SK-N-SH (cell line): ENCODE measurements at regions not wholly inside any gene's neighbourhood (a gene's known extent, or its start where the extent isn't known, plus 50 kb on each side); places are given as distances from the start of the nearest gene placed in this dataset.

Source experiments
- CTCF ChIA-PET: fragments of 300-600, 350-600 bp; formaldehyde crosslinking; extraction: SDS; loops from one replicate; lab custom pipeline; 2021; lab: Yijun Ruan, JAX
- POLR2A ChIA-PET: fragments of 350-600 bp; sonication (Branson Sonifier 250); formaldehyde crosslinking; extraction: SDS; loops from one replicate; lab custom pipeline; 2020; ENCODE audit warnings: antibody characterized with exemption, inconsistent platforms; lab: Yijun Ruan, JAX
- DNase-seq: peaks from one replicate; pipeline ENCODE4 v3.0.0; 2012
- H2AFZ ChIP-seq: fragments of 200-600 bp; sonication (generic); 2 replicates; pipeline ENCODE4 v1.8.1; 2016; ENCODE audit warnings: antibody characterized with exemption, mild to moderate bottlenecking, low read depth
- H3F3A ChIP-seq: fragments of 200-600 bp; sonication (generic); replicated peaks from 2 replicates; pipeline ENCODE3; 2016; ENCODE audit warnings: antibody characterized with exemption, mild to moderate bottlenecking; ENCODE audit not compliant: insufficient read depth
- H3K27ac ChIP-seq, 2 experiments: fragments of 200-500 bp in 1 of 2; fragments of 200-600 bp in 1 of 2; sonication (Bioruptor generic) in 1 of 2; sonication (generic), shearing (Covaris generic) in 1 of 2; 2 replicates each; pipeline versions ENCODE4 v1.5.1 to v1.6.1; 2014 to 2016; ENCODE audit warnings: low read depth in 2 of 2, inconsistent platforms in 1 of 2, low read length in 1 of 2, mild to moderate bottlenecking in 1 of 2, mixed read lengths in 1 of 2
- H3K27me3 ChIP-seq: fragments of 200-600 bp; sonication (generic), shearing (Covaris generic); 2 replicates; pipeline ENCODE4 v1.6.1; 2016; ENCODE audit warnings: mixed run types; ENCODE audit not compliant: insufficient read depth
- H3K36me3 ChIP-seq, 2 experiments: fragments of 200-500 bp in 1 of 2; fragments of 200-600 bp in 1 of 2; sonication (Bioruptor generic) in 1 of 2; sonication (generic) in 1 of 2; replicated peaks in 1 of 2; 2 replicates each; pipeline versions ENCODE3 to v1.5.1; 2014 to 2016; ENCODE audit warnings: low read length in 1 of 2, mild to moderate bottlenecking in 1 of 2; ENCODE audit not compliant: insufficient read depth in 2 of 2, control insufficient read depth in 1 of 2
- H3K4me1 ChIP-seq, 2 experiments: fragments of 200-500 bp in 1 of 2; fragments of 200-600 bp in 1 of 2; sonication (Bioruptor generic) in 1 of 2; sonication (generic), shearing (Covaris generic) in 1 of 2; 2 replicates each; pipeline versions ENCODE4 v1.5.1 to v1.6.1; 2014 to 2016; ENCODE audit warnings: low read depth in 1 of 2, low read length in 1 of 2, mixed run types in 1 of 2; ENCODE audit not compliant: insufficient read depth in 2 of 2, control insufficient read depth in 1 of 2
- H3K4me2 ChIP-seq: fragments of 200-600 bp; sonication (generic), shearing (Covaris generic); 2 replicates; pipeline ENCODE4 v1.6.1; 2017; ENCODE audit warnings: mixed run types
- H3K4me3 ChIP-seq, 2 experiments: fragments of 200-500 bp in 1 of 2; fragments of 200-600 bp in 1 of 2; sonication (Bioruptor generic) in 1 of 2; sonication (generic), shearing (Covaris generic) in 1 of 2; 2 replicates each; pipeline versions ENCODE4 v1.5.1 to v1.8.1; 2014 to 2016; ENCODE audit warnings: low read depth in 2 of 2, inconsistent platforms in 1 of 2, low read length in 1 of 2, mild to moderate bottlenecking in 1 of 2, mixed read lengths in 1 of 2, moderate library complexity in 1 of 2
- H3K79me2 ChIP-seq: fragments of 200-600 bp; sonication (generic); 2 replicates; pipeline ENCODE4 v1.8.1; 2017; ENCODE audit warnings: mild to moderate bottlenecking; ENCODE audit not compliant: insufficient read depth
- H3K9ac ChIP-seq: fragments of 200-600 bp; sonication (generic); 2 replicates; pipeline ENCODE4 v1.6.1; 2017; ENCODE audit warnings: mixed run types
- H3K9me2 ChIP-seq: fragments of 200-600 bp; sonication (generic); 2 replicates; pipeline ENCODE4 v1.6.1; 2017; ENCODE audit warnings: mixed run types
- H3K9me3 ChIP-seq: fragments of 200-600 bp; sonication (generic); 2 replicates; pipeline ENCODE4 v1.6.1; 2017; ENCODE audit warnings: mixed run types, mild to moderate bottlenecking, moderate library complexity
- H4K20me1 ChIP-seq: fragments of 200-600 bp; sonication (generic); 2 replicates; pipeline ENCODE4 v1.6.1; 2017; ENCODE audit warnings: mild to moderate bottlenecking, mixed run types; ENCODE audit not compliant: insufficient read depth
- CHD2 ChIP-seq: fragments of 150-350 bp; IDR thresholded peaks from 2 replicates; pipeline ENCODE4 v1.6.1; 2018; ENCODE audit warnings: low read length; ENCODE audit not compliant: partially characterized antibody
- CTCF ChIP-seq: fragments of 200-600 bp; sonication (generic); IDR thresholded peaks from 2 replicates; pipeline ENCODE4 v1.6.1; 2017; ENCODE audit warnings: antibody characterized with exemption, mild to moderate bottlenecking, moderate library complexity
- EP300 ChIP-seq, 2 experiments: IDR thresholded peaks; 2 replicates each; pipeline versions ENCODE4 v1.4.0 to v1.6.1; 2012; ENCODE audit warnings: borderline replicate concordance in 1 of 2, low read depth in 1 of 2, low read length in 1 of 2
- EZH2phosphoT487 ChIP-seq: fragments of 200-600 bp; sonication (generic); IDR thresholded peaks from 2 replicates; pipeline ENCODE4 v1.6.1; 2017; ENCODE audit warnings: low read depth, mixed run types, mild to moderate bottlenecking, antibody characterized with exemption, moderate library complexity, borderline replicate concordance
- FOXJ3 ChIP-seq: sonication (generic); formaldehyde crosslinking; IDR thresholded peaks from 2 replicates; pipeline ENCODE4 v1.5.1; 2020; ENCODE audit warnings: mild to moderate bottlenecking, missing genetic modification reagents
- FOXM1 ChIP-seq: IDR thresholded peaks from 2 replicates; pipeline ENCODE4 v1.4.0; 2012; ENCODE audit warnings: low read depth, mild to moderate bottlenecking
- GABPA ChIP-seq: IDR thresholded peaks from 2 replicates; pipeline ENCODE4 v1.4.0; 2012; ENCODE audit warnings: low read depth, mild to moderate bottlenecking
- MAX ChIP-seq: IDR thresholded peaks from 2 replicates; pipeline ENCODE4 v1.4.0; 2012; ENCODE audit warnings: low read depth
- MEF2A ChIP-seq: IDR thresholded peaks from 2 replicates; pipeline ENCODE4 v1.4.0; 2012; ENCODE audit warnings: low read depth, borderline replicate concordance
- MXI1 ChIP-seq: IDR thresholded peaks from 2 replicates; pipeline ENCODE4 v1.6.1; 2012; ENCODE audit warnings: mild to moderate bottlenecking, low read depth, low read length, improper control_type of control experiment
- NFIC ChIP-seq: IDR thresholded peaks from 2 replicates; pipeline ENCODE4 v1.4.0; 2012; ENCODE audit warnings: borderline replicate concordance
- NRF1 ChIP-seq: IDR thresholded peaks from 2 replicates; pipeline ENCODE4 v1.6.1; 2012; ENCODE audit warnings: low read depth, mild to moderate bottlenecking, low read length
- PBX3 ChIP-seq: IDR thresholded peaks from 2 replicates; pipeline ENCODE4; 2012
- RAD21 ChIP-seq: IDR thresholded peaks from 2 replicates; pipeline ENCODE4 v1.6.1; 2012; ENCODE audit warnings: mild to moderate bottlenecking, low read length
- RCOR1 ChIP-seq: fragments of 150-350 bp; IDR thresholded peaks from 2 replicates; pipeline ENCODE4 v1.6.1; 2017; ENCODE audit warnings: antibody characterized with exemption, low read length
- REST ChIP-seq: IDR thresholded peaks from 2 replicates; pipeline ENCODE4 v1.6.1; 2012; ENCODE audit warnings: mild to moderate bottlenecking, low read depth, low read length, moderate library complexity
- RFX5 ChIP-seq: IDR thresholded peaks from 2 replicates; pipeline ENCODE4 v1.6.1; 2012; ENCODE audit warnings: mild to moderate bottlenecking, improper control_type of control experiment, low read length
- RXRA ChIP-seq: IDR thresholded peaks from 2 replicates; pipeline ENCODE4 v1.4.0; 2012; ENCODE audit warnings: low read depth, mild to moderate bottlenecking, borderline replicate concordance
- TEAD4 ChIP-seq: IDR thresholded peaks from 2 replicates; pipeline ENCODE4 v1.4.0; 2012; ENCODE audit warnings: mild to moderate bottlenecking, borderline replicate concordance; ENCODE audit not compliant: insufficient read depth
- USF2 ChIP-seq: fragments of 150-350 bp; IDR thresholded peaks from 2 replicates; pipeline ENCODE4 v1.6.1; 2017; ENCODE audit warnings: antibody characterized with exemption, low read length, low read depth, borderline replicate concordance
- WGBS: methylation state at CpG from one replicate; pipeline ENCODE4 v1.1.6; 2017; ENCODE audit warnings: low lambda C conversion rate; 5-methylcytosine and 5-hydroxymethylcytosine counted together

- no peak overlapping the region for H3K9ac ChIP-seq
- H3K4me1 ChIP-seq = peaks cover 0 to 5% of the 10 kb centered on the region in 2 experiments; a peak in 3 of 4 replicates
- TF ChIP-seq NFIC (no peak), FOXJ3 (CRISPR knock-in tag) (no peak), RFX5 (no peak), TEAD4 (no peak), RXRA (no peak), USF2 (no peak), CHD2 (no peak), MAX (no peak), FOXM1 (no peak), EZH2phosphoT487 (no peak), NRF1 (no peak), CTCF (no peak), MEF2A (no peak), PBX3 (no peak), REST (no peak), RAD21 (no peak), GABPA (no peak), MXI1 (no peak), RCOR1 (no peak), EP300 (IDR thresholded peaks at IDR 0.05; ENCODE audit: borderline replicate concordance in 1 of 2, low read depth in 1 of 2, low read length in 1 of 2) (no peak)
- no peaks in the 10 kb centered on the region for H3K36me3 ChIP-seq
- H3K9me3 ChIP-seq = no peaks in the 10 kb centered on the region
- ChIA-PET CTCF (interaction anchor here (1.6 to 3.5 kb wide), 2 partner anchors 14 to 1474 kb away, joined by 5 to 26 read pairs; no protein-coding TSS in a partner anchor), POLR2A (no interaction called here)
- H4K20me1 ChIP-seq = no peaks in the 10 kb centered on the region
- H3F3A ChIP-seq = no peaks in the 10 kb centered on the region
- no peak overlapping the region for H3K27ac ChIP-seq
- H3K9me2 ChIP-seq = no peaks in the 10 kb centered on the region
- DNase-seq = no peak
- no peaks in the 10 kb centered on the region for H3K79me2 ChIP-seq
- no peak overlapping the region for H3K4me2 ChIP-seq
- H3K27me3 ChIP-seq = no peaks in the 10 kb centered on the region
- no peak overlapping the region for H2AFZ ChIP-seq
- WGBS = 65% methylated on average over 4 of the region's 4 CpGs
- H3K4me3 ChIP-seq = no peak overlapping the region
These were observed 152.8 kb downstream of the TM9SF2 start for GRCh38 chr13:99654076-99654475.
